B cell (primary cell): ENCODE measurements at regions not wholly inside any gene's neighbourhood (a gene's known extent, or its start where the extent isn't known, plus 50 kb on each side); places are given as distances from the start of the nearest gene placed in this dataset.

Source experiments
- EZH2 ChIP-seq: IDR thresholded peaks from 2 replicates; pipeline ENCODE4 v1.6.1; 2012; ENCODE audit warnings: borderline replicate concordance, low read depth, mild to moderate bottlenecking, moderate library complexity, low read length; ENCODE audit not compliant: insufficient read depth, poor library complexity, severe bottlenecking
- TF ChIP-seq, protein P1 (sequence below): fragments of 200-600 bp; IDR thresholded peaks from one replicate; pipeline ENCODE4 v1.8.0; 2022; ENCODE audit warnings: antibody characterized with exemption, mild to moderate bottlenecking

DNA sequence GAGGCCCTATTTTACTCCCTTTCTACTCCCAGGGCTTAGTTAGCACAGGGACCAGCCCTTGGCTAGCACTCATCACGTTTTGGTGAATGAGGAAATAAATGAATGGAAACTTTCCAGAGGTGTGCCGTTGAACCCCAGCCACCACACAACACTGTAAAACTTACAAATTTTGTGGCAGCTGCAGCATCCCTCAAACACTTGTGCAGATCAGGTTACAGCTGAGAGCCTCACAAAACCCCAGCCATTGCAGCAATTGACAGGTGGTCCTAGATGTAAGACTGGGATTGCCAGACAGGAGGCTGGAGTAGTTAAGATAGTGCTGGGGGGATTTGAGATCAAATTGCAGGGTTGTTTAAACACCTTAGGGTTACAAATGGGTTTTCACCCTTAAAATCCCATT lies 482.2 kb upstream of the KIF2A start:
- TF ChIP-seq, protein P1, sequence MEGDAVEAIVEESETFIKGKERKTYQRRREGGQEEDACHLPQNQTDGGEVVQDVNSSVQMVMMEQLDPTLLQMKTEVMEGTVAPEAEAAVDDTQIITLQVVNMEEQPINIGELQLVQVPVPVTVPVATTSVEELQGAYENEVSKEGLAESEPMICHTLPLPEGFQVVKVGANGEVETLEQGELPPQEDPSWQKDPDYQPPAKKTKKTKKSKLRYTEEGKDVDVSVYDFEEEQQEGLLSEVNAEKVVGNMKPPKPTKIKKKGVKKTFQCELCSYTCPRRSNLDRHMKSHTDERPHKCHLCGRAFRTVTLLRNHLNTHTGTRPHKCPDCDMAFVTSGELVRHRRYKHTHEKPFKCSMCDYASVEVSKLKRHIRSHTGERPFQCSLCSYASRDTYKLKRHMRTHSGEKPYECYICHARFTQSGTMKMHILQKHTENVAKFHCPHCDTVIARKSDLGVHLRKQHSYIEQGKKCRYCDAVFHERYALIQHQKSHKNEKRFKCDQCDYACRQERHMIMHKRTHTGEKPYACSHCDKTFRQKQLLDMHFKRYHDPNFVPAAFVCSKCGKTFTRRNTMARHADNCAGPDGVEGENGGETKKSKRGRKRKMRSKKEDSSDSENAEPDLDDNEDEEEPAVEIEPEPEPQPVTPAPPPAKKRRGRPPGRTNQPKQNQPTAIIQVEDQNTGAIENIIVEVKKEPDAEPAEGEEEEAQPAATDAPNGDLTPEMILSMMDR = no peak
- TF ChIP-seq EZH2 = no peak
